IMR-90 (cell line): ENCODE measurements at regions not wholly inside any gene's neighbourhood (a gene's known extent, or its start where the extent isn't known, plus 50 kb on each side); places are given as distances from the start of the nearest gene placed in this dataset.

Experiments used
- ATAC-seq: fragments of 200-7000 bp; cut with Tn5 transposase; 2 replicates; pipeline ENCODE4 v1.9.1; 2020; ENCODE audit warnings: low read depth, mild to moderate bottlenecking, moderate library complexity
- BruUV-seq: library from RNA; stranded (reverse); fragments of 400-500 nt; replicated peaks from 2 replicates; lab custom pipeline; 2021; lab: Mats Ljungman, UMichigan
- CTCF ChIA-PET: fragments of 300-600 bp; formaldehyde crosslinking; extraction: SDS; loops from one replicate; lab custom pipeline; 2021; ENCODE audit warnings: antibody characterized with exemption; lab: Yijun Ruan, JAX
- POLR2A ChIA-PET: fragments of 300-600 bp; sonication (Branson Sonifier 250); formaldehyde crosslinking; loops from one replicate; lab custom pipeline; 2022; ENCODE audit warnings: antibody characterized with exemption; ENCODE audit not compliant: unreplicated experiment; lab: Charles Lee
- DNase-seq: peaks from one replicate; pipeline ENCODE4 v3.0.0; 2013
- H2AFZ ChIP-seq: replicated peaks from 2 replicates; pipeline ENCODE3; 2013; ENCODE audit warnings: low read length, mild to moderate bottlenecking; ENCODE audit not compliant: poor library complexity
- H2AK5ac ChIP-seq: 2 replicates; pipeline ENCODE4 v1.6.1; 2013; ENCODE audit warnings: low read depth, low read length, inconsistent platforms
- H2AK9ac ChIP-seq: replicated peaks from 2 replicates; pipeline ENCODE3; 2013; ENCODE audit warnings: mild to moderate bottlenecking, low read depth, low read length, moderate library complexity; ENCODE audit not compliant: poor library complexity
- H2BK120ac ChIP-seq: 2 replicates; pipeline ENCODE4 v1.6.1; 2013; ENCODE audit warnings: low read depth, low read length, inconsistent platforms
- H2BK15ac ChIP-seq: 3 replicates; pipeline ENCODE4 v1.6.1; 2013; ENCODE audit warnings: low read depth, low read length, inconsistent platforms
- H2BK20ac ChIP-seq: 2 replicates; pipeline ENCODE4 v1.6.1; 2013; ENCODE audit warnings: low read depth, mild to moderate bottlenecking, inconsistent platforms, low read length, moderate library complexity
- H2BK5ac ChIP-seq: 2 replicates; pipeline ENCODE4 v1.6.1; 2013; ENCODE audit warnings: mild to moderate bottlenecking, low read depth, low read length, inconsistent platforms; ENCODE audit not compliant: poor library complexity, severe bottlenecking
- H3K14ac ChIP-seq: replicated peaks from 2 replicates; pipeline ENCODE4 v1.6.1; 2013; ENCODE audit warnings: low read depth, low read length, inconsistent platforms
- H3K18ac ChIP-seq: 2 replicates; pipeline ENCODE4 v1.6.1; 2013; ENCODE audit warnings: low read depth, low read length, control low read depth
- H3K23ac ChIP-seq: 2 replicates; pipeline ENCODE4 v1.6.1; 2013; ENCODE audit warnings: low read depth, low read length, inconsistent platforms
- H3K27ac ChIP-seq: 2 replicates; pipeline ENCODE4 v1.5.1; 2013; ENCODE audit warnings: mild to moderate bottlenecking, control low read depth, low read length; ENCODE audit not compliant: insufficient read depth
- H3K27me3 ChIP-seq: 2 replicates; pipeline ENCODE4 v1.6.1; 2013; ENCODE audit warnings: low read length; ENCODE audit not compliant: control insufficient read depth, insufficient read depth
- H3K36me3 ChIP-seq: 2 replicates; pipeline ENCODE4 v1.6.1; 2013; ENCODE audit warnings: low read length, mixed read lengths; ENCODE audit not compliant: control insufficient read depth, insufficient read depth
- H3K4ac ChIP-seq: 2 replicates; pipeline ENCODE4 v1.6.1; 2013; ENCODE audit warnings: low read depth, low read length, inconsistent platforms
- H3K4me1 ChIP-seq: 2 replicates; pipeline ENCODE4 v1.6.1; 2013; ENCODE audit warnings: low read length, mixed read lengths; ENCODE audit not compliant: control insufficient read depth, insufficient read depth
- H3K4me2 ChIP-seq: 2 replicates; pipeline ENCODE4 v1.6.1; 2013; ENCODE audit warnings: low read depth, mild to moderate bottlenecking, control low read depth, low read length, moderate library complexity
- H3K4me3 ChIP-seq: 2 replicates; pipeline ENCODE4 v1.5.1; 2013; ENCODE audit warnings: low read depth, mild to moderate bottlenecking, control low read depth, low read length, moderate library complexity; ENCODE audit not compliant: insufficient read depth
- H3K56ac ChIP-seq: 2 replicates; pipeline ENCODE4 v1.6.1; 2013; ENCODE audit warnings: low read length, inconsistent platforms; ENCODE audit not compliant: insufficient read depth; ENCODE audit errors: extremely low read depth
- H3K79me1 ChIP-seq, 2 experiments: 2 replicates each; pipeline ENCODE4 v1.6.1; 2013; ENCODE audit warnings: low read length in 2 of 2, inconsistent platforms in 1 of 2, low read depth in 1 of 2
- H3K9ac ChIP-seq: 2 replicates; pipeline ENCODE4 v1.6.1; 2013; ENCODE audit warnings: low read depth, low read length, control low read depth
- H3K9me1 ChIP-seq: 2 replicates; pipeline ENCODE4 v1.6.1; 2013; ENCODE audit warnings: low read length, inconsistent platforms; ENCODE audit not compliant: insufficient read depth
- H3K9me3 ChIP-seq: 2 replicates; pipeline ENCODE4 v1.6.1; 2013; ENCODE audit warnings: low read length; ENCODE audit not compliant: control insufficient read depth, insufficient read depth
- H4K20me1 ChIP-seq: 2 replicates; pipeline ENCODE4 v1.6.1; 2013; ENCODE audit warnings: low read length, inconsistent platforms; ENCODE audit not compliant: insufficient read depth
- H4K5ac ChIP-seq: 2 replicates; pipeline ENCODE4 v1.6.1; 2013; ENCODE audit warnings: mild to moderate bottlenecking, low read depth, low read length, control low read depth
- H4K8ac ChIP-seq, 2 experiments: 2 replicates each; pipeline ENCODE4 v1.6.1; 2013; ENCODE audit warnings: low read depth in 2 of 2, low read length in 2 of 2, control low read depth in 1 of 2, inconsistent platforms in 1 of 2
- H4K91ac ChIP-seq: 2 replicates; pipeline ENCODE4 v1.6.1; 2013; ENCODE audit warnings: low read depth, low read length, inconsistent platforms; ENCODE audit not compliant: insufficient read depth
- CHD1 ChIP-seq: IDR thresholded peaks from 2 replicates; pipeline ENCODE4 v1.6.1; 2012; ENCODE audit warnings: low read depth, low read length, improper control_type of control experiment
- SMC3 ChIP-seq: fragments of 150-350 bp; IDR thresholded peaks from 2 replicates; pipeline ENCODE4 v1.6.1; 2016; ENCODE audit warnings: low read depth, mild to moderate bottlenecking, antibody characterized with exemption, low read length, moderate library complexity
- WGBS, 2 experiments: methylation state at CpG; one replicate each; pipeline versions ENCODE4 v1.1.5 to v1.1.7; 2013; ENCODE audit warnings: missing lambda C conversion rate in 2 of 2; ENCODE audit not compliant: insufficient read length in 1 of 2; ENCODE audit errors: extremely low coverage in 2 of 2; 5-methylcytosine and 5-hydroxymethylcytosine counted together
- dilution Hi-C: fragments of 300-500 bp; cut with HindIII; formaldehyde crosslinking; loops from one replicate; pipeline ENCODE4 v1.14.3; 2018; ENCODE audit warnings: low sequenced_read_pairs; ENCODE audit not compliant: unreplicated experiment
- in situ Hi-C: fragments of 300-500 bp; cut with MboI; formaldehyde crosslinking; loops from 3 replicates; pipeline ENCODE4 v1.14.3; 2019; ENCODE audit warnings: low sequenced_read_pairs, inconsistent platforms, mixed read lengths
- intact Hi-C: fragments of 100-400 bp; cut with micrococcal nuclease; formaldehyde crosslinking; loops from 2 replicates; pipeline ENCODE4 v1.10.0; 2022

- no peak overlapping the region for H3K14ac ChIP-seq
- H4K91ac ChIP-seq: no peak overlapping the region
- no peak overlapping the region for H2AFZ ChIP-seq
- in situ Hi-C loops: no loop called here
- WGBS, 2 experiments: no CpG with 5 or more reads among the region's 2 CpGs
- H2BK5ac ChIP-seq: no peak overlapping the region
- H3K4ac ChIP-seq: no peak overlapping the region
- no peak overlapping the region for H3K4me2 ChIP-seq
- H2AK5ac ChIP-seq: no peak overlapping the region
- CTCF ChIA-PET: interaction anchor here (1.0 kb wide), 1 partner anchor 22 kb away, joined by 3 read pairs; no protein-coding TSS in a partner anchor
- H3K79me1 ChIP-seq: no peaks in the 10 kb centered on the region
- H3K27ac ChIP-seq: no peak overlapping the region
- H4K5ac ChIP-seq: no peak overlapping the region
- H3K56ac ChIP-seq: no peak overlapping the region
- no peaks in the 10 kb centered on the region for H3K9me1 ChIP-seq
- H3K36me3 ChIP-seq: no peaks in the 10 kb centered on the region
- DNase-seq (no peak), ATAC-seq (no peak)
- H3K4me1 ChIP-seq: no peaks in the 10 kb centered on the region
- TF ChIP-seq CHD1 (no peak), SMC3 (no peak)
- H2BK120ac ChIP-seq: no peak overlapping the region
- BruUV-seq: no TSS peak
- dilution Hi-C loops: no loop called here
- H2AK9ac ChIP-seq: no peak overlapping the region
- H2BK20ac ChIP-seq: no peak overlapping the region
- H4K20me1 ChIP-seq: no peaks in the 10 kb centered on the region
- no peak overlapping the region for H4K8ac ChIP-seq
- POLR2A ChIA-PET: no interaction called here
- no peak overlapping the region for H3K9ac ChIP-seq
- H2BK15ac ChIP-seq: no peak overlapping the region
- no peak overlapping the region for H3K18ac ChIP-seq
- no peak overlapping the region for H3K23ac ChIP-seq
- no peaks in the 10 kb centered on the region for H3K9me3 ChIP-seq
- H3K27me3 ChIP-seq: peaks cover 10% of the 10 kb centered on the region
- no peak overlapping the region for H3K4me3 ChIP-seq
- intact Hi-C loops: no loop called here
Observed at GRCh38 chr3:193917158-193917557, 218.8 kb upstream of the HES1 start.
